ENCODE measurements at regions not wholly inside any gene's neighbourhood (a gene's known extent, or its start where the extent isn't known, plus 50 kb on each side); places are given as distances from the start of the nearest gene placed in this dataset.

GRCh38 chrX:77003956-77004355 lies 443.2 kb upstream of the FGF16 start:
- TF ChIP-seq CTCF (conservative IDR thresholded peaks at IDR 0.05 in 1 of 2, IDR thresholded peaks at IDR 0.05 in 1 of 2; ENCODE audit: extremely low read depth in 1 of 2, insufficient read depth in 1 of 2, low read depth in 1 of 2, low read length in 2 of 2): no peak
- no peak for TF ChIP-seq EZH2 (IDR thresholded peaks at IDR 0.05; ENCODE audit: borderline replicate concordance, low read length)

Data from mammary epithelial cell (primary cell).